Breast epithelium (tissue), 4 donors: ENCODE measurements at regions not wholly inside any gene's neighbourhood (a gene's known extent, or its start where the extent isn't known, plus 50 kb on each side); places are given as distances from the start of the nearest gene placed in this dataset.

Experiments used
- DNase-seq, 2 donors: peaks; one replicate each; pipeline ENCODE4 v3.0.0-alpha.2; 2019; ENCODE audit warnings: low spot score in 2 of 2
- H3K27ac ChIP-seq, 2 donors: fragments of 200-600 bp; sonication (generic) in 1 of 2; one replicate each; pipeline ENCODE4 v1.5.1; 2016 to 2019; ENCODE audit warnings: mild to moderate bottlenecking in 1 of 2
- H3K27me3 ChIP-seq, 2 donors: fragments of 200-600 bp; sonication (generic) in 1 of 2; one replicate each; pipeline versions ENCODE4 v1.5.1 to v1.6.0; 2017 to 2019; ENCODE audit warnings: control low read depth in 1 of 2, mild to moderate bottlenecking in 1 of 2
- H3K36me3 ChIP-seq: fragments of 200-600 bp; one replicate; pipeline ENCODE4 v1.5.1; 2019
- H3K4me1 ChIP-seq, 2 donors: fragments of 200-600 bp; sonication (generic); one replicate each; pipeline ENCODE4 v1.5.1; 2016 to 2019; ENCODE audit warnings: control low read depth in 1 of 2
- H3K4me3 ChIP-seq, 3 donors: fragments of 200-600 bp; sonication (generic); 1 replicate in 2 of 3; 2 replicates in 1 of 3; pipeline ENCODE4 v1.5.1; 2016 to 2019; ENCODE audit warnings: mild to moderate bottlenecking in 3 of 3, moderate library complexity in 2 of 3
- H3K9me3 ChIP-seq, 2 donors: fragments of 200-600 bp; sonication (generic) in 1 of 2; one replicate each; pipeline ENCODE4 v1.5.1; 2016 to 2019; ENCODE audit warnings: control low read depth in 1 of 2
- CTCF ChIP-seq, 3 donors: fragments of 450-650 bp; IDR thresholded peaks; one replicate each; pipeline ENCODE4 v1.5.1; 2016 to 2017; ENCODE audit warnings: antibody characterized with exemption in 3 of 3, mild to moderate bottlenecking in 3 of 3, moderate library complexity in 3 of 3
- POLR2A ChIP-seq: fragments of 450-650 bp; IDR thresholded peaks from one replicate; pipeline ENCODE4 v1.6.1; 2016; ENCODE audit warnings: antibody characterized with exemption, mild to moderate bottlenecking, moderate library complexity
- POLR2AphosphoS5 ChIP-seq, 3 donors: sonication (generic); formaldehyde crosslinking; IDR thresholded peaks; one replicate each; pipeline ENCODE4 v1.6.1; 2017; ENCODE audit warnings: antibody characterized with exemption in 3 of 3
- intact Hi-C: fragments of 100-400 bp; cut with DNase I; formaldehyde crosslinking; loops from one replicate; pipeline ENCODE4 v1.15.1; 2023; ENCODE audit warnings: low total_unique reads

- H3K4me3 ChIP-seq: no peak overlapping the region
- no peaks in the 10 kb centered on the region for H3K27me3 ChIP-seq
- H3K36me3 ChIP-seq: no peaks in the 10 kb centered on the region
- H3K27ac ChIP-seq: no peak overlapping the region
- TF ChIP-seq POLR2A: no peak
- TF ChIP-seq CTCF (IDR thresholded peaks at IDR 0.05): no peak
- no peak for TF ChIP-seq POLR2AphosphoS5 (IDR thresholded peaks at IDR 0.05)
- intact Hi-C loops: no loop called here
- H3K4me1 ChIP-seq: no peaks in the 10 kb centered on the region
- DNase-seq: no peak
- H3K9me3 ChIP-seq: no peaks in the 10 kb centered on the region
These were observed 1578.0 kb downstream of the MAT2B start for GRCh38 chr5:165083394-165083793.

GRCh38 chr5:165086465-165086864 lies 1581.0 kb downstream of the MAT2B start:
- H3K4me1 ChIP-seq: no peaks in the 10 kb centered on the region
- no peak overlapping the region for H3K4me3 ChIP-seq
- intact Hi-C loops: no loop called here
- no peak overlapping the region for H3K27ac ChIP-seq
- no peaks in the 10 kb centered on the region for H3K36me3 ChIP-seq
- TF ChIP-seq CTCF (IDR thresholded peaks at IDR 0.05) (no peak), POLR2A (no peak), POLR2AphosphoS5 (IDR thresholded peaks at IDR 0.05) (no peak)
- DNase-seq: no peak
- H3K9me3 ChIP-seq: no peaks in the 10 kb centered on the region
- H3K27me3 ChIP-seq: no peaks in the 10 kb centered on the region

GRCh38 chr5:165094782-165095181 lies 1589.4 kb downstream of the MAT2B start:
- intact Hi-C loops: no loop called here
- H3K27ac ChIP-seq: no peak overlapping the region
- no peaks in the 10 kb centered on the region for H3K27me3 ChIP-seq
- no peaks in the 10 kb centered on the region for H3K4me1 ChIP-seq
- peaks cover 0 to 11% of the 10 kb centered on the region in 2 donors for H3K9me3 ChIP-seq
- H3K4me3 ChIP-seq: no peak overlapping the region
- DNase-seq: no peak
- TF ChIP-seq POLR2AphosphoS5 (IDR thresholded peaks at IDR 0.05): no peak
- no peak for TF ChIP-seq CTCF (IDR thresholded peaks at IDR 0.05)
- TF ChIP-seq POLR2A: no peak
- H3K36me3 ChIP-seq: no peaks in the 10 kb centered on the region

DNA sequence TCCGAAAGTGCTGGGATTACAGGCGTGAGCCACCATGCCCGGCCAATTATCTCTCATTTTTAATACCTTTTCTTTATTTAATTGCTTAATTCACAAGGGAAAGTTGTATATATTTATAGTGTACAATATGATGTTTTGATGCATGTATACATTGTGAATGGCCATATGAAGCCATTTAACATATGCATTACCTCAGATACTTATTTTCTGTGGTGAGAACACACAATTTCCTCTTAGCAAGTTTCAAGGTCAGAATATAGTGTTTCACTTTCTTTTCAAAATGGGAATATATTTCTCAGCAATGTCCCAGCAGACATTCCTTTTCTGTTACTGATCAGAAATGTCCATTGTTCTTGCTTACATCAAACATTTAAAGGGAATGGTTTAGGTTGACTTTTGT lies 1596.3 kb downstream of the MAT2B start:
- Histone ChIP-seq H3K4me1 (no peaks in the 10 kb centered on the region), H3K36me3 (no peaks in the 10 kb centered on the region), H3K4me3 (no peak overlapping the region), H3K27me3 (no peaks in the 10 kb centered on the region), H3K9me3 (peaks cover 0 to 15% of the 10 kb centered on the region in 2 donors), H3K27ac (no peak overlapping the region)
- no peak for DNase-seq
- TF ChIP-seq POLR2AphosphoS5 (IDR thresholded peaks at IDR 0.05): no peak
- intact Hi-C loops: no loop called here

DNA sequence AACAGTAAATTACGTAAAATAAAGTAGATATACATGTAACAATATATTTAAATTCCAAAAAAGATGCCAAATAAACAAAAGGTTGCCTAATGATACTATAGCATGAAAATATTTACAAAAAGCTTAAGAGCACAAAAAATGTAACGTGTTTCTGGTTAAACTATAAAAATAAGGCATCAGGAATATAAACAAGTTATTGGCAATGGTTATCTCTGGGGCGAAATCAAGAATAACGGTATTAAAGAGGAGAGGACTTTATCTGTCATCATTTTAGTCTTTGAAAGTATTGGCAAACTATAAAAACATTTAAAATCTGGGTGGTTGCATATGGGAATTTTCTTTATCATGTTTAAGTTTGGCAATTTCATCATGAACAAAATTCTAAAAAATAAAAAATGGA lies 1599.2 kb downstream of the MAT2B start:
- Histone ChIP-seq H3K4me1 (no peaks in the 10 kb centered on the region), H3K27me3 (no peaks in the 10 kb centered on the region), H3K36me3 (no peaks in the 10 kb centered on the region), H3K9me3 (peaks cover 0 to 5% of the 10 kb centered on the region in 2 donors), H3K4me3 (no peak overlapping the region), H3K27ac (no peak overlapping the region)
- no peak for TF ChIP-seq CTCF (IDR thresholded peaks at IDR 0.05)
- no peak for TF ChIP-seq POLR2A
- TF ChIP-seq POLR2AphosphoS5 (IDR thresholded peaks at IDR 0.05): no peak
- intact Hi-C loops: no loop called here
- DNase-seq: no peak

GRCh38 chr5:165108809-165109208 lies 1603.4 kb downstream of the MAT2B start:
- no peak for DNase-seq
- Histone ChIP-seq H3K4me3 (no peak overlapping the region), H3K27ac (no peak overlapping the region), H3K9me3 (no peaks in the 10 kb centered on the region), H3K4me1 (no peaks in the 10 kb centered on the region), H3K27me3 (no peaks in the 10 kb centered on the region), H3K36me3 (no peaks in the 10 kb centered on the region)
- intact Hi-C loops: no loop called here
- no peak for TF ChIP-seq CTCF (IDR thresholded peaks at IDR 0.05)
- TF ChIP-seq POLR2A: no peak
- no peak for TF ChIP-seq POLR2AphosphoS5 (IDR thresholded peaks at IDR 0.05)
